ENCODE measurements at regions not wholly inside any gene's neighbourhood (a gene's known extent, or its start where the extent isn't known, plus 50 kb on each side); places are given as distances from the start of the nearest gene placed in this dataset.

DNA sequence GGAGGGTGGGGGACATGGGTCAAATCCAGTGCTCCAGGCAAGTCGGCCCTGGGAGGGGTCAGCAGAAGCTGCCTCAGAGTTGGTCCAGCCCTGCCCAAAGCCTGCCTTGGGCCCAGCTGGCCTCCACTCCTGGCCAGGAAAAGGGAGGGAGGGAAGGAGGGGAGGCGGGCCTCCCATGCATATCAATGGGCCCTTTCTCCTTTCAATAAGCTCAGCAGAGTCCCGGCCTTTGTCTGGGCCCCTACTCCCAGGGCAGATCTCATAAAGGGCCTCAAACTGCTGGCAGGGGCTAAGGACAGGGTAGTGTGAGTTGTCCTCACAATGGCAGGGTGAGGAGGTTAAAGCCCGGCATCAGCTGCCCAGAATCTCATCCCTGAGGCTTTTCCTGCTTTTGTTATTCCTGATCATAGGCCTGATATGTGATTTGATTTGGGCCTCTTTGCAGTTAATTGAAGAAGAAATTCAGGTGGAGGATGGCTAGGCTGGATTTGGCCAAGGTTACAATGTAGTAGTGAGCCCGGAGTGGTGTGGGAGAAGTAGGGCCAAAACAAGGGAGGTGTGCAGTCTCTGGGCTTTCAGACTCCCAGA lies 121.1 kb upstream of the ATP6AP2 start:
- Histone ChIP-seq H3K4me1 (peaks cover 22% of the 10 kb centered on the region), H3K4me3 (no peak overlapping the region), H3K9me3 (no peaks in the 10 kb centered on the region), H3K36me3 (replicated peaks) (no peaks in the 10 kb centered on the region), H3K27me3 (ENCODE audit: low read depth) (no peaks in the 10 kb centered on the region)
- peak; percentile 88 to 92 for DNase-seq (ENCODE audit: low spot score in 2 of 2)
- in situ Hi-C loops (cut with MboI; ENCODE audit: low sequenced_read_pairs) = no loop called here

DNA sequence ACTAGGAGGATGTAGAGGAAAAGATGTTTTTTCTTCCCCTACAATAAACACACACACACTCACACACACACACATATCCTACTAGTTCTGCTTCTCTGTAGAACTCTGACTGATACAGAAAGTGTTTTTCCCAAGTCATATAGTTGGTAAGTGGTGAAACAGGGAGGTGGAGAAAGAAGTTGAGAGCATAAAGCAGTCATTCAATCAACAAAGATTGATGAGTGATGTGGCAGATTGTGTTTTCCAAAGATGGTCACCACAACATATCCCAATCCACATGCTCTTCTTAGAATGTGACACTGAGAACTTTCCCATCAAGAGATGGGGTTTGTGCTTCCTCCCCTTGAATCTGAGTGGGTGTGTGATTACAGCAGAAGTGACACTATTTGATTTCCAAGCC lies 123.4 kb upstream of the ATP6AP2 start:
- no peaks in the 10 kb centered on the region for H3K9me3 ChIP-seq
- no peak overlapping the region for H3K4me3 ChIP-seq
- no peak for DNase-seq (ENCODE audit: low spot score in 2 of 2)
- peaks cover 20% of the 10 kb centered on the region for H3K4me1 ChIP-seq
- in situ Hi-C loops (cut with MboI; ENCODE audit: low sequenced_read_pairs) = no loop called here
- no peaks in the 10 kb centered on the region for H3K36me3 ChIP-seq (replicated peaks)
- H3K27me3 ChIP-seq (ENCODE audit: low read depth) = no peaks in the 10 kb centered on the region

DNA sequence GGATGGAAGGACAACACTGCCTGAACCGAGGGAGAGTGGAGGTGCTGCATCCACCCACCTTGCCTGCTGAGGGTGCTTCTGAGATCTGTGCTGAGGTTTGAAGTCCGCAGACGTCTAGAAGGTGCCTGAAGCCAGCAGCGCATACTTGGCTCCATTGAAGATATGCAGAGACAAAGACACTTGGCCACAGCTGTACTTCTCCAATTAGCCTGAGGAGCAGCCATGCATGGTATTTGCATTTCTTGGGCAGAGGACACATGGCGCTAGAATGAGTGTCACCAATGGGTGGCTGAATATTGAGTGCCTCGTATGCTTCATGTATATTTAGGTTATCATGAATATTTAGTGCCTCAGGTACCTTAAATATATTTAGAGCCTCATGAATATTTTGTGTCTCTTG lies 128.7 kb upstream of the ATP6AP2 start:
- no peaks in the 10 kb centered on the region for H3K27me3 ChIP-seq (ENCODE audit: low read depth)
- H3K9me3 ChIP-seq = no peaks in the 10 kb centered on the region; the same call in 1 of the 2 replicates
- in situ Hi-C loops (cut with MboI; ENCODE audit: low sequenced_read_pairs) = no loop called here
- H3K4me3 ChIP-seq = no peak overlapping the region
- H3K4me1 ChIP-seq = no peaks in the 10 kb centered on the region; the same call in 1 of the 2 replicates
- DNase-seq (ENCODE audit: low spot score in 2 of 2) = no peak
- no peaks in the 10 kb centered on the region for H3K36me3 ChIP-seq (replicated peaks)

DNA sequence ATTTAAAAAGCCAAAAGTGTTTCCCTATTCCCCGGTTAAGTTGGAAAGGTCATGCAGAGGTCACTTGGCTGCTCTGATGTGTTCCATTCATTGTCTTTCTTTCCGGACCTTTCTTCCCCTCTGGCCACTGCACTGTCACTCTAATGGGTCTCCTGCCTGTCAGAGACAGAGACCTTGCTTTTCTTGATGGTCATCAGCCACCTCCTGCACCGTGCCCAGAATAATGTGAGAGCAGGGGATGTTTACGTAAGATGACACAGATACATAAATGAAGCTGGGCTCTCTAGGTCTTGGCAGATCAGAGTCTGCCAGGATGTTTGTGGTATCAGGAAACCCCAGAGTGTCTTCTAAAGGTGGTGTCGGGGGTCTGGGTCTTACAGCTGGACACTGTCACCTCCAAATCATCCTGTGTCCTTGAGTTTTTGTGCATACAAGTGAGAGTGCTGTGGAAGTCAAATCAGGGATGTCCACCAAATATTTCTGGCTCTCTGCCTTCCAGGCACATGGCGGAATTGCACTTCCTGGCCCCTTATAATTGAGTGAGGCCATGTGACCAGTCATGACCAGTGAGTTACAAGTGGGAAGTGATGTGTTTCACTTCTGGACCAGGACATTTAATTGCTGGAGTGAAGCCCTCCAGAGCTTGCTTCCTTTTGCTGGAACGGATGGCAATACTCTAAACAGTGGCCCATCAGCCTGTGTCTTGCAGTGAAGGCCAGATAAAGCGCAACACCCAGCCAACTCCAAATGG lies 130.6 kb upstream of the ATP6AP2 start:
- in situ Hi-C loops (cut with MboI; ENCODE audit: low sequenced_read_pairs) = no loop called here
- no peaks in the 10 kb centered on the region; the same call in 1 of the 2 replicates for H3K9me3 ChIP-seq

DNA sequence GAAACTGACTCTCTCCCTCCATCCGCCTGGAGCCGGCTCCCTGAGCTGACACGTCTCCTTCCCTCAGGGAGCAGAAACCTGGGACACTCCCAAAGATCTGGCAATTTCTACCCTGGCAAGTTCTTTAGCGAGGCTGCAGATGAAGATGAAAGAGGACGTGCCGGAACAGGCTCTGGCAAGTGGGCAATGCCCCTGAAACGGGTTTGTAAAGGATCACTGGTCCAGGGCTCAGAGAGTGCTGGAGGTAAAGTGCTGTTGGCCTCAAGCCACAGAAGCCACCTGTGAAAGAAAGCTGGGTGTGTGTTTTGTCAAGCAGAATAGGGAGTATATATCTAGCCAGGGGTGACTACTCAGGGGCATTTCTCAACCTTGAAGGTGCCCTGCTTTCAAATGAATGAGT lies 131.4 kb upstream of the ATP6AP2 start:
- Histone ChIP-seq H3K36me3 (replicated peaks) (no peaks in the 10 kb centered on the region), H3K9me3 (no peaks in the 10 kb centered on the region; the same call in 1 of the 2 replicates), H3K4me1 (no peaks in the 10 kb centered on the region), H3K27me3 (ENCODE audit: low read depth) (no peaks in the 10 kb centered on the region), H3K4me3 (no peak overlapping the region)
- in situ Hi-C loops (cut with MboI; ENCODE audit: low sequenced_read_pairs) = no loop called here
- DNase-seq (ENCODE audit: low spot score in 2 of 2) = no peak

More for the DNA sequence above, 130.6 kb upstream of the ATP6AP2 start:
- Histone ChIP-seq H3K36me3 (replicated peaks) (no peaks in the 10 kb centered on the region), H3K4me3 (no peak overlapping the region), H3K4me1 (no peaks in the 10 kb centered on the region), H3K27me3 (ENCODE audit: low read depth) (no peaks in the 10 kb centered on the region)
- DNase-seq (ENCODE audit: low spot score in 2 of 2) = no peak

DNA sequence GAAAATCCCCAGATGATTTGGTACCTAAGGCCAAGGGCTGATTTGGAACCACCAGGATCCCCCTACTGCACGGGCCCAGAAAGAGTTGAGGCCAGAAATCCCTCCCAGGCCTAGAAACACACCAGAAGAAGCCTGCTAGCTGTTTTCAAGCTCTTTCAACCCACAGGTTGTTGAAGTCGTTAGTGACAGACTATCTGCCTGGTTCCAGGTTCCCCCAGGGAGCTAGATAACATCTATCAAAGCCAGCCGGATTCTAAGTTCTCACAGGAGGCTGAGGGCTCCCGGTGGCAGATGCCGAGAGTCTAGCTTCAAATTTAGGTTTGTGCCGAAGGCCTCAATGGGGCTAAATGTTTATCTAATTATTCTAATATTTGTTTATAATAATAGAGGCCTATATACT lies 132.0 kb upstream of the ATP6AP2 start:
- no peaks in the 10 kb centered on the region; the same call in 1 of the 2 replicates for H3K9me3 ChIP-seq
- no peak for DNase-seq (ENCODE audit: low spot score in 2 of 2)
- no peaks in the 10 kb centered on the region for H3K27me3 ChIP-seq (ENCODE audit: low read depth)
- H3K4me3 ChIP-seq = no peak overlapping the region
- no peaks in the 10 kb centered on the region for H3K36me3 ChIP-seq (replicated peaks)
- in situ Hi-C loops (cut with MboI; ENCODE audit: low sequenced_read_pairs) = no loop called here
- H3K4me1 ChIP-seq = no peaks in the 10 kb centered on the region

DNA sequence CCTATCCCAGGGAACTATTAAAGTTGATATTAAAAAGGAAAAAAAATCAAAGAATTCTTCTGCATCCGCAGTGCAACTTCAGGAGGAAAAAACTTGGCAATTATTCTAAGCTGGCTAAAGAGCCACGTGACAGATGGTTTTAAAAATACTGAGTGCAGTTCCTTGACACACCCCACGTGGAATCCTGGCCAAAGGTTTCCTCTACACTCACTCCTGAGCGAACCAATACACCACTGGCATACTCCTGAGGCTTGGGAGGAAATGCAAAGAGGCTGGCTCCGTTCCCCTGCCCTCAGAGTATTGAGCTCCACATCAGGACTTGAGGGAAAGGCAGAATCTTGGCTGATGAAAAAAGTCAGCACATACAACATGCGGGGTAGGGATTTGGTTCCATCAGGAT lies 133.8 kb upstream of the ATP6AP2 start:
- DNase-seq (ENCODE audit: low spot score in 2 of 2) = no peak
- no peaks in the 10 kb centered on the region for H3K4me1 ChIP-seq
- no peaks in the 10 kb centered on the region for H3K36me3 ChIP-seq (replicated peaks)
- H3K9me3 ChIP-seq = no peaks in the 10 kb centered on the region; the same call in 1 of the 2 replicates
- no peaks in the 10 kb centered on the region for H3K27me3 ChIP-seq (ENCODE audit: low read depth)
- H3K4me3 ChIP-seq = no peak overlapping the region
- in situ Hi-C loops (cut with MboI; ENCODE audit: low sequenced_read_pairs) = no loop called here

DNA sequence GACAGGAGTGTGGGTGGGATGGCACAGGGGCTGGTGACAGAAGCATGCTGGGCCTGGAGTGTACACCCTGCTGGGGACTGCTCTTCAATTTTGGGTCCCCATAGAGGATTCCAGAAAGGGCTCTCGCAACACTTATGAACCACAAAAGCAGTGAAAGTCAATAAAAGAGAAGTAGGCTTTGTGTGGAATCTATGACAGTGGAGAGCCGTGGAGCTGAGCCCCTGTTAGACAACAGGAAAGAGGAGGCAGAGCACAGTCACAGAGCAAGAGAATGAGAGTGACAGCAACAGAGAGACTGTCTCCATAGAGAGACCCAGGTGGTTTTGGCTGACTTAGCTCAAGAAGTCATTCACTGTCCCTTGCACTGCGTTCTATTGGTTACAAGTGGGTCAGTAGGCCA lies 135.1 kb upstream of the ATP6AP2 start:
- in situ Hi-C loops (cut with MboI; ENCODE audit: low sequenced_read_pairs) = no loop called here
- no peak for DNase-seq (ENCODE audit: low spot score in 2 of 2)
- no peaks in the 10 kb centered on the region for H3K36me3 ChIP-seq (replicated peaks)

DNA sequence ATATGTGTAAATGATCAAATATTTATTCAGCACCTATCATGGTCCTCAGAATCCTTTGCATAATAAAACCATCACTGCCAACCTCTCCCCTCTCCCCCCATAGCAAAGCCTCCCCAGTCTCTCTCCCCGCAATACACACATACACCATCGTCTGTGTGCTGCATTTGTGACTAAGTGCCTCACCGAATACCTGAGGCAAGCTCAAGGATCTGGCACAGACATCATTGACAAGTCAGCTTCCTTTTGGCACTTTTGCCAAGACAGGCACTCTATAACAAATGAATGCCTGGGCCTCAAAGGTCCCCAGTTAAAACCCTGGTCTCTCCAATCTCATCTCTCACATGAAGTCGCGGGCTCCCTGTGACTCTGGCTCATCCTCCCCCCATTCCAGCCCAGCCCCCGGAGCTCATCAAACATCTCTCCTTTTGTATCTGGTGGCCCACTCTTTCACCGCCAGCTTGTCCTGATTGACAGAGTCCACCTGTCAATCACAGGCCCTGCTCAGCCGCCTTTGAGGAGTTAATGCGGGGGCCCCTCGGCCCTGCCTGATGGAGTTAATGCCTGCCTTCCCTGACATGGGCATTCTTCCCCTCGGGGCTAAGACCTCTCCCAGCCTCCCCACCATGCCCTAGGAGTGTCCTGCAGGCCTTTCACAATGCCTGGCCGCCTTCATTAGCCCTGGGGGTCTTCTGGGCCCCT lies 135.8 kb upstream of the ATP6AP2 start:
- no peak for DNase-seq (ENCODE audit: low spot score in 2 of 2)
- H3K4me3 ChIP-seq = no peak overlapping the region
- H3K4me1 ChIP-seq = no peaks in the 10 kb centered on the region
- H3K27me3 ChIP-seq (ENCODE audit: low read depth) = no peaks in the 10 kb centered on the region
- in situ Hi-C loops (cut with MboI; ENCODE audit: low sequenced_read_pairs) = no loop called here
- H3K36me3 ChIP-seq (replicated peaks) = no peaks in the 10 kb centered on the region
- H3K9me3 ChIP-seq = no peaks in the 10 kb centered on the region

More for the DNA sequence above, 135.1 kb upstream of the ATP6AP2 start:
- H3K27me3 ChIP-seq (ENCODE audit: low read depth) = no peaks in the 10 kb centered on the region
- no peaks in the 10 kb centered on the region for H3K9me3 ChIP-seq
- H3K4me3 ChIP-seq = no peak overlapping the region
- no peaks in the 10 kb centered on the region for H3K4me1 ChIP-seq

DNA sequence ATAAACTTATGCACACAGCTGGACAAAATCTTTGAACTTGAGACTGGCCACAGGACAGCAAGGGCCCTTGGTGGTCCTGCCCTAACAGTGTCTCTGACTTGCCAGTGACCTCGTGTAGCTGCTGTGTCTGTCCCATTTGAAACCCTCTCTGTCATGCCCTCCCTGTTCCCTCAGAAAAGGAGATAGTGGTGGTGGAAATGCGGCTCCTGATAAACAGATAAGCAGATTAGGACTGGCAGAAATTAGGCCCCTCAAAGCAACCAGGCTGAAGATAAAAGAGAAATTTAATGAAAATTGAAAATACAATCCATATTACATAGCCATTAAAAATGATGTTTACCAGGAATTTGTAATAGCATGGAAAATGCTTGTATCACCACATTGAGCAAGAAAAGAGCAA lies 136.6 kb upstream of the ATP6AP2 start:
- no peaks in the 10 kb centered on the region for H3K36me3 ChIP-seq (replicated peaks)
- H3K4me1 ChIP-seq = no peaks in the 10 kb centered on the region
- H3K27me3 ChIP-seq (ENCODE audit: low read depth) = no peaks in the 10 kb centered on the region
- H3K4me3 ChIP-seq = no peak overlapping the region
- H3K9me3 ChIP-seq = no peaks in the 10 kb centered on the region
- DNase-seq (ENCODE audit: low spot score in 2 of 2) = no peak
- in situ Hi-C loops (cut with MboI; ENCODE audit: low sequenced_read_pairs) = no loop called here

DNA sequence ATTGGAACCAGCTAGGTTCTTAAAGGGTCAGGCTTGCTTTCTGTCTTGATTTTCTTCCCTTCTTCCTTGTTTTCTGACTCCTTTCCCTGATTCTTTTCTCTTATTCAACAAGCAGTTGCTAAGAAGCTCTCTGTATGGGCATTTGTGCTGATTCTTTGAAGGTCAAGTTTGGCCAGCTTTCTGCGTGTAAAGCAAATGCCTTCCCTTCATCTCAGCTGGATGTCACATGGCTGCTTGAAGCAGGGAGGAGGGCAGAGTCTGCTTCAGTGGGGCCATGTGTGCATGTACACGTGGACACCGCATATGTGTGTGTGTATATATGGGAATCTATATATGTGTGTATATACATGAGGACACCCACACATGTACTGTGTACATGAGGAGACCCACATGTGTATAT lies 139.9 kb upstream of the ATP6AP2 start:
- in situ Hi-C loops (cut with MboI; ENCODE audit: low sequenced_read_pairs) = no loop called here
- Histone ChIP-seq H3K36me3 (replicated peaks) (no peaks in the 10 kb centered on the region), H3K27me3 (ENCODE audit: low read depth) (no peaks in the 10 kb centered on the region), H3K4me3 (no peak overlapping the region), H3K9me3 (no peaks in the 10 kb centered on the region), H3K4me1 (no peaks in the 10 kb centered on the region)
- no peak for DNase-seq (ENCODE audit: low spot score in 2 of 2)

DNA sequence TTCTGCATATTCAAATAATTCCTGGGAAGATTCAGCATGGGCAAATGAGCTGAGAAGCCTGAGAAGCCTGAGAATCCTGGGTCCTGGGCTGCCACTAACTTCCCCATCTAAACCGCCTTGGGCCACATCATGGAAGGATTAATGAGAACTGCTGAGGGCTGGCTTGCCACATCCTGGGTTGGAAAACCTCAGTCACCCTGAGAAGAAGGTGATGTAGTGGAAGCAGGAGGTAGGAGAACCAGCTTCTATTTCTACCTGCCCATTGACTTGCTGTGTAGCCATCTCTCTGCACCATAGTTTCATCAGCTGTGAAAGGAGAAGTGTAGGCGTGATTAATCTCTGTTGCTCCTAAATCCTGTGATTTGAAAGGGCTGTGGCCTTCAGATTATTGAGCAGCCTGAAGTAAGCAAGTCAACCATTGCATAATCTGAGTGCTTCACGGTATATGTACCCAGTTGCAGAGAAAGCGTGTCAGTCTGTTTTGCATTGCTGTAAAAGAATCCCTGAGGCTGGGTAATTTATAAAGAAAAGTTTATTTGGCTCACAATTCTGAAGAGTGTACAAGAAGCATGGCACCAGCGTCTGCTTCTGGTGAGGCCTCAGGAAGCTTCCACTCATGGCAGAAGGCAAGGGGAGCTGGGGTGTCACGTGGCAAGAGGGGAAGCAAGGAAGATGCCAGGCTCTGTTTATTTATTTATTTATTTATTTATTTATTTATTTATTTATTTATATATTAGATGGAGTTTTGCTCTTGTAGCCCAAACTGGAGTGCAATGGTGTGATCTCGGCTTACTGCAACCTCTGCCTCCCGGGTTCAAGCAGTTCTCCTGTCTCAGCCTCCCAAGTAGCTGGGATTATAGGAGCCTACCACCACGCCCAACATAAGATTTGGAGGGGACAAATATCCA lies 140.9 kb upstream of the ATP6AP2 start:
- no peak for DNase-seq (ENCODE audit: low spot score in 2 of 2)
- no peaks in the 10 kb centered on the region for H3K27me3 ChIP-seq (ENCODE audit: low read depth)
- H3K4me3 ChIP-seq = no peak overlapping the region
- in situ Hi-C loops (cut with MboI; ENCODE audit: low sequenced_read_pairs) = no loop called here
- peaks cover 6% of the 10 kb centered on the region for H3K4me1 ChIP-seq
- no peaks in the 10 kb centered on the region for H3K36me3 ChIP-seq (replicated peaks)
- H3K9me3 ChIP-seq = no peaks in the 10 kb centered on the region

DNA sequence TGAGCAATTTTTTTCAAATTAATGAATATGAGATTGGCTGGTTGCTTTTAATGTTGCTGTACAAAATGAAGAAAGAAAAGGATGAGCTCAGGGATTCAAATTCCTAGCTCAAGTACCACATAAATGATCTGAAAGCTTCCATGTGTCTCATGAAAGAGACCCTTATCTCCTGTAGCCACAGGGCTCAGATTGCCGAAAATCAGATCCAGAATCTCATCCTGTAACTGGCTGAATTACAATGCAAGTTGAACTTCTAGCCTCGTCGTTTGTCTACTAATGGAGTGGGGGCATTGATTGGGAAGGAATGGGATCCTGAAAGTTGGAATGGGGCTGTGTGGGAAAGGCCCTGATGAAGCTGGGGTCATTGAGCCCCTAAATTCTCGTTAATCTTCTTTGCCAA lies 143.4 kb upstream of the ATP6AP2 start:
- Histone ChIP-seq H3K27me3 (ENCODE audit: low read depth) (no peaks in the 10 kb centered on the region), H3K4me1 (peaks cover 10% of the 10 kb centered on the region), H3K4me3 (no peak overlapping the region), H3K36me3 (replicated peaks) (no peaks in the 10 kb centered on the region), H3K9me3 (no peaks in the 10 kb centered on the region)
- DNase-seq (ENCODE audit: low spot score in 2 of 2) = no peak
- in situ Hi-C loops (cut with MboI; ENCODE audit: low sequenced_read_pairs) = no loop called here

Data from HAP-1 (cell line).